ENCODE measurements at regions not wholly inside any gene's neighbourhood (a gene's known extent, or its start where the extent isn't known, plus 50 kb on each side); places are given as distances from the start of the nearest gene placed in this dataset.

DNA sequence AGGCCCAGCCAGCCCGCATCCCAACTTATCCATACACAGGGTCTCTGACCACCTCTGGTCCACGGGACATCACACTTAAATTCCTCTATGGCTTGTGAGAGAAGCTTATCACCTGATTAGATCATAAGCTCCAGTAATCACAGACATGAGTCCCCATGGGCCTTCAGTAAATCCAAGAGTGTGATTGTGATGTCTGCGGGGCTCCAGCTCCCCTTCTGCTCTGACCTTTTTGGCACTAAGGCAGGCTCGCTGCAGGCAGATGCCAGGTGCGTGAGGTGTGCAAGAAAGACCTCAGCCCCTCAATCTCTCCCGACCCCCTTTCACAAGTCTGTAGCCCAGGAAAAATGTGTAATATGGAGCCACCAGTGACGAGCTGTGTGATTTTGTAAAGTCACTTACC, 127.6 kb upstream of the DUSP22 start:
- peak; percentile 21 for FAIRE-seq
- TF ChIP-seq, protein P1, sequence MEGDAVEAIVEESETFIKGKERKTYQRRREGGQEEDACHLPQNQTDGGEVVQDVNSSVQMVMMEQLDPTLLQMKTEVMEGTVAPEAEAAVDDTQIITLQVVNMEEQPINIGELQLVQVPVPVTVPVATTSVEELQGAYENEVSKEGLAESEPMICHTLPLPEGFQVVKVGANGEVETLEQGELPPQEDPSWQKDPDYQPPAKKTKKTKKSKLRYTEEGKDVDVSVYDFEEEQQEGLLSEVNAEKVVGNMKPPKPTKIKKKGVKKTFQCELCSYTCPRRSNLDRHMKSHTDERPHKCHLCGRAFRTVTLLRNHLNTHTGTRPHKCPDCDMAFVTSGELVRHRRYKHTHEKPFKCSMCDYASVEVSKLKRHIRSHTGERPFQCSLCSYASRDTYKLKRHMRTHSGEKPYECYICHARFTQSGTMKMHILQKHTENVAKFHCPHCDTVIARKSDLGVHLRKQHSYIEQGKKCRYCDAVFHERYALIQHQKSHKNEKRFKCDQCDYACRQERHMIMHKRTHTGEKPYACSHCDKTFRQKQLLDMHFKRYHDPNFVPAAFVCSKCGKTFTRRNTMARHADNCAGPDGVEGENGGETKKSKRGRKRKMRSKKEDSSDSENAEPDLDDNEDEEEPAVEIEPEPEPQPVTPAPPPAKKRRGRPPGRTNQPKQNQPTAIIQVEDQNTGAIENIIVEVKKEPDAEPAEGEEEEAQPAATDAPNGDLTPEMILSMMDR (IDR thresholded peaks at IDR 0.05; ENCODE audit: insufficient read depth, missing control alignments): no peak
- no peak for DNase-seq (ENCODE audit: insufficient read length, low spot score)

DNA sequence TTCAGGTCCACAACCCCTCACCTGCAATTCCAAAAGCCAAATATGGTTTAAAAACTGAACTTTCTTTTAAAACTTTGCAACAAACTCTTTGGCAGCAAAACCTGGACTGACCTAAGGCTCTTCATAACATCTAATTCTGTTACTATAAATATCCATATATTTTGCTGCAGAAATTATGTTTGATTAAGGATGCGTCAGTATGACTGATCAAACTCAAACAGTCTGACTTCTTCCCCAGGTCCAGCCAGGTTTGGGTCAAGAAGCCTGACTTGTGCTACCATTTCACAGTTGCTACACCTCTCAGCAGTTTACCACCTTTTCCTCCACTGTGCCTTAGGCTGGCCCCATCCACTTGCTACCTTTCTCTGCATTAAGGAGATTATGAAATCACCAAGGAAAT, 127.0 kb upstream of the DUSP22 start:
- DNase-seq (ENCODE audit: insufficient read length, low spot score) (no peak), FAIRE-seq (no peak)
- TF ChIP-seq, protein P1 (IDR thresholded peaks at IDR 0.05; ENCODE audit: insufficient read depth, missing control alignments): no peak

DNA sequence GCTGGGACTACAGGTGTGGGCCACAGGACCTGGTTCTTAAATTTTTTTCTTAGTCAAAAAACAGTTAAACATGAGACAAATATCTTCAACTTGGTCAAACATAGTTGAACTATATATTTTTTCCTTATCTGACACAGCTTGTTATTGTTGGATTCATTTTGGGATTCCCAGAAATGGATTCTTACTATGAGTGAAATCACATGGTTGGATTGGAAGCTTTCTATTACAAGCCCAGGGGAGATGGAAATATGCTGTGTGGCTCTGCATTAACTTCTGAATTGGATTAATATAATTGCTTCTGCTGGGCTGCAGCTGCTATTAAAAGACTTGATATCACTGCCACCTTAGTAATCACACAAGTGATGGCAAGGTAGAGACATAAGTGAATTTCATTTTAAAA, 126.4 kb upstream of the DUSP22 start:
- TF ChIP-seq, protein P1 (IDR thresholded peaks at IDR 0.05; ENCODE audit: insufficient read depth, missing control alignments): no peak
- DNase-seq (ENCODE audit: insufficient read length, low spot score) (no peak), FAIRE-seq (no peak)

DNA sequence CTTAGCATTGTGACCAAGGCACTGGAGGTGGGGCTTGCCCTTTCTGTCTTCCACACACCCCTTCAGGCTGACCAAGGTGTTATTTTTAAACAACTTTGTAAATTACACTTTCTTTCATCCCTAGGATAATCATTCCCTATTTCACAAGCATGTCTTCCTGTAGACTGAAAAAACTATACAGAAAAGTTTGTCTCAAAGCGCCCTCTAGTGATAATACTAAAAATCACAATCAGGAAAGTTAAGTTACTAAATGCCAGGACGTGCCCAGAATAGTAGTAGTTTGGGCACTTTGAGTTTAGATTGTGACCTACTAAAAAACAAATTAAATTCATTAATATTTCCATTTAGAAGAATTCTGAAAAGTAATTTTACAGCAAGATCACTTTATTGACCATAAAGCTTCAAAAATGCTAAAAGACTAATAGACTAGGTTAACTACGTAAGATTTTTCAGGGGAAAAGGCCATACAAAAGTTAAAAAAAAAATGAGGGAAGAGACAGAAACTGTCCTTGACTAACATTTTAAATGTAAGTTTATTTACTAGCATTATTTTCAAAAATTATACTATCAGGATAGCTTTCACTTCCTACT, 123.3 kb upstream of the DUSP22 start:
- FAIRE-seq (no peak), DNase-seq (ENCODE audit: insufficient read length, low spot score) (no peak)
- TF ChIP-seq, protein P1 (IDR thresholded peaks at IDR 0.05; ENCODE audit: insufficient read depth, missing control alignments): peak; percentile 55

DNA sequence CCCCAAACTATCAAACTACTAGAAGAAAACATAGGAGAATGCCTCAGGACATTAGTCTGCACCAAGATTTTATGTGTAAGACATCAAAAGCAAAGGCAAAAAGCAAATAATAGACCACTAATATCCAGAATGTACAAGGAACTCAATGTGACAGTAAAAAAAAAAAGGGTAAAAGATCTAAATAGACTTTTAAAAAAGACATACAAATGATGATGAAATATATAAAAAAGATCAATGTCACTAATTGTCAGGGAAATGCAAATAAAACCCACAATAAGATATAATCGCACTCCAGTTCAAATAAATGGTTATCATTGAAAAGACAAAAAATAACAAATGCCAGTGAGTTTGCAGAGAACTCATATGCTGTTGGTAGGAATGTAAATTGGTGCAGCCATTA, 118.3 kb upstream of the DUSP22 start:
- TF ChIP-seq, protein P1 (IDR thresholded peaks at IDR 0.05; ENCODE audit: insufficient read depth, missing control alignments): no peak
- FAIRE-seq: no peak
- no peak for DNase-seq (ENCODE audit: insufficient read length, low spot score)

DNA sequence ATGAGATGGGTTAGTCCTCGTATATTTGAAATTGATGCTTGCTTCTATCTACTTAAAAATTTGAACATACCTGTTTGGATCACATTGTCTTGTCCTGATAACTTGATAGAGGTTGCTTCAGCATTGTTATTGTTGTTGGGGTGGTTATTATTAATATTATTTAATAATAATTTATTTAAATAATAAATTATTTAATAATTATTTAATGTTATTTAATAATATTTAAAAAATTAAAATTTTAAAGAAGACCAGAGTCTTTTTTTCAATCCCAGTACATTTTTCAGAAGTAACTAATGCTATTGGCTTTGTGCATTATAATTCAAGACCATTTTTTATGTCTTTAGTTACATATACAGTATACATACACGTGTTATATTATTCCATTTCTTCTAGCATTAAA, 116.6 kb upstream of the DUSP22 start:
- DNase-seq (ENCODE audit: insufficient read length, low spot score) (no peak), FAIRE-seq (no peak)
- TF ChIP-seq, protein P1 (IDR thresholded peaks at IDR 0.05; ENCODE audit: insufficient read depth, missing control alignments): no peak

DNA sequence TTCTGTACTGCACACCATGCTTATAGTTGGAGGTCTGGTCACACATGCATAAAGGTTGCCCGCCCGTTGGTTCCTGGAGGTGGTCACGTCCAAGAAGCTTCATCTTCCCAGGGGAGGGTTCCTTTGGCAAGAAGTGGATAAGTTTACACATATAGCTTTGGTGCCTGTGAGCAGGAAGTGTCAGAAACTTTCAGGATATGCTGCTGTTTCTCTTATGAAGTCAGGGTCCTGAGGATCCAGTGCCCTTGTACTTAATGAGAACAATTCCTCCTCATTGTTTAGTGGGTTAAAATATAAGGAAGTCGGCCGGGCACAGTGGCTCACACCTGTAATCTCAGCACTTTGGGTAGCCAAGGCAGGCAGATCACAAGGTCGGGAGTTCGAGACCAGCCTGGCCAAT, 115.5 kb upstream of the DUSP22 start:
- DNase-seq (ENCODE audit: insufficient read length, low spot score): no peak
- TF ChIP-seq, protein P1 (IDR thresholded peaks at IDR 0.05; ENCODE audit: insufficient read depth, missing control alignments): no peak
- FAIRE-seq: no peak

All from D721Med (cell line).